ENCODE measurements at regions not wholly inside any gene's neighbourhood (a gene's known extent, or its start where the extent isn't known, plus 50 kb on each side); places are given as distances from the start of the nearest gene placed in this dataset.

- FAIRE-seq: no peak
- intact Hi-C loops (cut with micrococcal nuclease; ENCODE audit: unreplicated experiment) (no loop called here), in situ Hi-C loops (cut with MboI) (no loop called here)
- RAD21 ChIA-PET (ENCODE audit: unreplicated experiment): no interaction called here
- 95% methylated on average over 1 of the region's 1 CpG for WGBS (ENCODE audit: insufficient coverage, insufficient replicate concordance, low lambda C conversion rate, missing lambda C conversion rate)
- SMC1A ChIA-PET (ENCODE audit: uncharacterized antibody, unreplicated experiment): interaction anchor here (1.5 to 1.9 kb wide), 3 partner anchors 10 to 42 kb away, joined by 3 to 5 read pairs (median 5); no protein-coding TSS in a partner anchor
- H3K79me2 ChIP-seq (ENCODE audit: control insufficient read depth, insufficient read depth, low read length): no peaks in the 10 kb centered on the region
- no peak overlapping the region for H3K27ac ChIP-seq (ENCODE audit: control insufficient read depth, insufficient read depth)
- H2AFZ ChIP-seq (ENCODE audit: control insufficient read depth, low read depth, low read length): no peak overlapping the region
- H3K4me3 ChIP-seq: no peak overlapping the region
- CTCF ChIA-PET: interaction anchor here (2.6 kb wide), 1 partner anchor 9 kb away, joined by 7 read pairs; no protein-coding TSS in a partner anchor
- H3K27me3 ChIP-seq (replicated peaks in 1 of 2; ENCODE audit: control insufficient read depth in 2 of 2, insufficient read depth in 2 of 2, low read length in 1 of 2): no peaks in the 10 kb centered on the region
- no peaks in the 10 kb centered on the region; the same call in 2 of the 3 replicates for H3K9me3 ChIP-seq (replicated peaks; ENCODE audit: control insufficient read depth, insufficient read depth, low read length)
- no peak for TF ChIP-seq ZNF207 (IDR thresholded peaks at IDR 0.05; ENCODE audit: borderline replicate concordance)
- TF ChIP-seq HCFC1 (IDR thresholded peaks at IDR 0.05; ENCODE audit: low read length): no peak
- H3K4me1 ChIP-seq (ENCODE audit: control insufficient read depth, insufficient read depth, low read length): no peaks in the 10 kb centered on the region
- no peak for DNase-seq (ENCODE audit: low read depth, low spot score)
- H3K4me2 ChIP-seq (ENCODE audit: control insufficient read depth, insufficient read depth): no peak overlapping the region
- no peaks in the 10 kb centered on the region for H4K20me1 ChIP-seq (ENCODE audit: control insufficient read depth, insufficient read depth)
- BruUV-seq (replicated peaks): no TSS peak
- no peak for ATAC-seq
- no peaks in the 10 kb centered on the region for H3K36me3 ChIP-seq (ENCODE audit: control insufficient read depth in 2 of 2, insufficient read depth in 2 of 2, low read length in 1 of 2)
- POLR2A ChIA-PET: no interaction called here
- no peak overlapping the region for H3K9ac ChIP-seq (ENCODE audit: control insufficient read depth, insufficient read depth, low read length)
These were observed 557.0 kb upstream of the IGFBP3 start for GRCh38 chr7:46478046-46478445.

- no peak for FAIRE-seq
- ChIA-PET POLR2A (no interaction called here), SMC1A (ENCODE audit: uncharacterized antibody, unreplicated experiment) (interaction anchor here (1.0 kb wide), 1 partner anchor 22 kb away, joined by 3 read pairs; no protein-coding TSS in a partner anchor), CTCF (no interaction called here), RAD21 (ENCODE audit: unreplicated experiment) (no interaction called here)
- intact Hi-C loops (cut with micrococcal nuclease; ENCODE audit: unreplicated experiment) (no loop called here), in situ Hi-C loops (cut with MboI) (no loop called here)
- H2AFZ ChIP-seq (ENCODE audit: control insufficient read depth, low read depth, low read length): no peak overlapping the region
- no peak overlapping the region for H3K9ac ChIP-seq (ENCODE audit: control insufficient read depth, insufficient read depth, low read length)
- DNase-seq (ENCODE audit: low read depth, low spot score): no peak
- H3K4me3 ChIP-seq: no peak overlapping the region
- H3K79me2 ChIP-seq (ENCODE audit: control insufficient read depth, insufficient read depth, low read length): no peaks in the 10 kb centered on the region
- H3K36me3 ChIP-seq (ENCODE audit: control insufficient read depth in 2 of 2, insufficient read depth in 2 of 2, low read length in 1 of 2): no peaks in the 10 kb centered on the region
- no peaks in the 10 kb centered on the region for H3K27me3 ChIP-seq (replicated peaks in 1 of 2; ENCODE audit: control insufficient read depth in 2 of 2, insufficient read depth in 2 of 2, low read length in 1 of 2)
- WGBS (ENCODE audit: insufficient coverage, insufficient replicate concordance, low lambda C conversion rate, missing lambda C conversion rate): 36% methylated on average over 5 of the region's 6 CpGs
- peaks cover 9% of the 10 kb centered on the region; the same call in 1 of the 3 replicates for H3K9me3 ChIP-seq (replicated peaks; ENCODE audit: control insufficient read depth, insufficient read depth, low read length)
- ATAC-seq: no peak
- no peaks in the 10 kb centered on the region for H3K4me1 ChIP-seq (ENCODE audit: control insufficient read depth, insufficient read depth, low read length)
- H3K27ac ChIP-seq (ENCODE audit: control insufficient read depth, insufficient read depth): no peak overlapping the region
- BruUV-seq (replicated peaks): no TSS peak
- H3K4me2 ChIP-seq (ENCODE audit: control insufficient read depth, insufficient read depth): no peak overlapping the region
- H4K20me1 ChIP-seq (ENCODE audit: control insufficient read depth, insufficient read depth): no peaks in the 10 kb centered on the region
- no peak for TF ChIP-seq PKNOX1 (IDR thresholded peaks at IDR 0.05)
- no peak for TF ChIP-seq ZNF207 (IDR thresholded peaks at IDR 0.05; ENCODE audit: borderline replicate concordance)
- TF ChIP-seq ZBED1 (IDR thresholded peaks at IDR 0.05; ENCODE audit: borderline replicate concordance): no peak
- no peak for TF ChIP-seq NR2C2 (IDR thresholded peaks at IDR 0.05; ENCODE audit: borderline replicate concordance, control insufficient read depth, insufficient read length, low read depth)
- no peak for TF ChIP-seq IRF3 (IDR thresholded peaks at IDR 0.05)
- TF ChIP-seq CEBPB (IDR thresholded peaks at IDR 0.05; ENCODE audit: borderline replicate concordance in 1 of 2, low read depth in 2 of 2, low read length in 2 of 2): no peak
- TF ChIP-seq IRF5 (IDR thresholded peaks at IDR 0.05; ENCODE audit: borderline replicate concordance): no peak
- TF ChIP-seq MYC (IDR thresholded peaks at IDR 0.05; ENCODE audit: insufficient read depth, insufficient read length, insufficient replicate concordance, low read length, severe bottlenecking): no peak
- no peak for TF ChIP-seq JUNB (IDR thresholded peaks at IDR 0.05)
- no peak for TF ChIP-seq ZNF217 (IDR thresholded peaks at IDR 0.05)
- no peak for TF ChIP-seq BHLHE40 (IDR thresholded peaks at IDR 0.05; ENCODE audit: borderline replicate concordance in 1 of 2, low read depth in 2 of 2, low read length in 1 of 2)
- no peak for TF ChIP-seq DPF2 (IDR thresholded peaks at IDR 0.05)
These were observed 547.8 kb upstream of the IGFBP3 start for GRCh38 chr7:46468753-46469356.
